HG02678 (cell line): ENCODE measurements at regions not wholly inside any gene's neighbourhood (a gene's known extent, or its start where the extent isn't known, plus 50 kb on each side); places are given as distances from the start of the nearest gene placed in this dataset.
"Not testable (repeated sequence)": the region's sequence is repeated elsewhere in the genome, so short reads cannot be mapped to it uniquely, and the experiment has no call there.

Experiments used
- ATAC-seq: cut with Tn5 transposase; IDR thresholded peaks from one replicate; pipeline ENCODE4 v1.9.1; 2021; ENCODE audit warnings: mild to moderate bottlenecking, moderate library complexity; ENCODE audit not compliant: unreplicated experiment

DNA sequence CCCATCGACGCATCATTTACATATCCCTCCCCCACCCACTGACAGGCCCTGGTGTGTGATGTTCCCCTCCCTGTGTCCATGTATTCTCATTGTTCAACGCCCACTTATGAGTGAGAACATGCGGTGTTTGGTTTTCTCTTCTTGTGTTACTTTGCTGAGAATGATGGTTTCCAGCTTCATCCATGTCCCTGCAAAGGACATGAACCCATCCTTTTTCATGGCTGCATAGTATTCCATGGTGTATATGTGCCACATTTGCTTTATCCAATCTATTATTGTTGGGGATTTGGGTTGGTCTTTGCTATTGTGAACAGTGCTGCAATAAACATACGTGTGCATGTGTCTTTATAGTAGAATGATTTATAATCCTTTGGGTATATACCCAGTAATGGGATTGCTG is 243.3 kb downstream of the TTC6 start:
- not testable (repeated sequence) for ATAC-seq

DNA sequence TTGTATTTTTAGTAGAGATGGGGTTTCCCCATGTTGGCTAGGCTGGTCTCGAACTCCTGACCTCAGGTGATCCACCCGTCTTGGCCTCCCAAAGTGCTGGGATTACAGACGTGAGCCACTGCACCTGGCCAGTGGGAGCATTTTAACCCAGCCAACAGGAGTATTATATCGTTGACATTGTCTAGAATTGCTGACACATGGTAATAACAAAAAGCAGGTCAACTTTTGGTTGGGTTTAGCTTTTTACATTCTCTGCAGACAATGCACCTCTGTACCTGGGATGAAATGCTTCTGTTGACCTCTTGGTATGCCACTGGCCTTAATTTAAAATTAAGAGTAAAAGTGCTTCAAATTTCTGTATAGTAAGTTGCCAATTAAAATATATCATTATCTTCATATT is 245.6 kb downstream of the TTC6 start:
- ATAC-seq: not testable (repeated sequence)

DNA sequence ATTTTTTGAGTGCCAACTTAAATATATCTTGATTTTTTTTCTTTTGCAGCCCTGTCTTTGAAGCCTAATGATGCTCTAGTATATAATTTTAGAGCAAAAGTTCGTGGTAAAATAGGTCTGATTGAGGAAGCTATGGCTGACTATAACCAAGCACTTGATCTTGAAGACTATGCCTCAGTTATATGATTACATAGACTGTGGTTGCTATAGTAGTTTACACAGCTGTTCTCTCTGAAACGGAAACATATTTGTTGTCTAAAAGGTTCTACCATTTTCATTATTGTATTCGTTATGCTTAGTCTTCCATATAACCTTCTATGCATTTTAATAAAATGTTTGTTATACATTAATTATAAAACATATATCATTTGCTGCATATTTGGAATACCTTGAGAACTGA is 246.7 kb downstream of the TTC6 start:
- no peak for ATAC-seq

DNA sequence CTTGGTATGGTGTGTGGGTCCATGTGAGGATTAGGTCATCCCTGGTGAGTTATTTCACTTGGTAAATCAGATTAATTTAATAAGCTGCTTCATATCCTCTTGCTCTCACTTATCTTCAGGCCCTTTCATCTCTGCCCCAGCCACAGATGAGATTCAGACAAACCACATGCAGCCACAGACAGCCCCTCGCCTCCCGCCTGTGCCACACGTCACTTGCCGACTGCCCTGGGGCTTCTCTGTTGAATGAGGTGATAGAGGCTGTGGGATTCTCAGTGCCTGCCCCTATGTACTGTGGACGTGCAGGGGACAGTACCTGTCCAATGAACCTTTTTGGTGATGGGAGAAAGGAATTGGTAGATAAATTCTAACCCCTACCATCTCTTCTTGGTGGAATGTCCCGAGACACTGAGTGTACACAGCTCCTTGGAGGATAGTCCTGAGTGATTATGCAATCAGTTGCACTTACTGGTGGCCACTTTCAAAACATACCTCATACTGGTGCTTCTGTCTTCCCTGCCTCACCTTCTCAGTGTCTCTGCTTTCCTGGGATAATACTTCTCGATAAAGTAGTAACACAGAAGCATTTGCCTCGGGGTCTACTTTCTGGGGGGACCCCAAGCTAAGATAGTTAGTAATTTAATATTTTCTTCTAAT is 248.7 kb downstream of the TTC6 start:
- no peak for ATAC-seq

DNA sequence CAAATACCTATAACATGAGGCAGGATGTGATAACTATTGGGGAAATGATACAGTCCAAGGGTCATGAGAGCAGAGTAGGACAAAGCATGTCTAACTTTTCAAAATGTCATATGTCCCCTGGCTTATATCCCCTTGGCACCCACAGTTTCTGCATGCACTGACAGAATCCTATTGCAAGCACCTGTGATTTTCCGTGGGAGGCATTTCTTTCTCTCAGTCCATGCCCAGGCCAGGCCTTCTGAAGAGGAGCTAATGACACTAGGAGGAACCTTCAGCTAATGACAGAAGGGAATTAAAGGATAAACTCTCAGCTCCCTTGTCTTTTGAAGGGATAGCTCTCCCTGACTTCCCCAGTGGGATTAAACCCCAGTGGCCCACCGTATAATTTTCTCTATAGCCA is 249.2 kb downstream of the TTC6 start:
- ATAC-seq: no peak

DNA sequence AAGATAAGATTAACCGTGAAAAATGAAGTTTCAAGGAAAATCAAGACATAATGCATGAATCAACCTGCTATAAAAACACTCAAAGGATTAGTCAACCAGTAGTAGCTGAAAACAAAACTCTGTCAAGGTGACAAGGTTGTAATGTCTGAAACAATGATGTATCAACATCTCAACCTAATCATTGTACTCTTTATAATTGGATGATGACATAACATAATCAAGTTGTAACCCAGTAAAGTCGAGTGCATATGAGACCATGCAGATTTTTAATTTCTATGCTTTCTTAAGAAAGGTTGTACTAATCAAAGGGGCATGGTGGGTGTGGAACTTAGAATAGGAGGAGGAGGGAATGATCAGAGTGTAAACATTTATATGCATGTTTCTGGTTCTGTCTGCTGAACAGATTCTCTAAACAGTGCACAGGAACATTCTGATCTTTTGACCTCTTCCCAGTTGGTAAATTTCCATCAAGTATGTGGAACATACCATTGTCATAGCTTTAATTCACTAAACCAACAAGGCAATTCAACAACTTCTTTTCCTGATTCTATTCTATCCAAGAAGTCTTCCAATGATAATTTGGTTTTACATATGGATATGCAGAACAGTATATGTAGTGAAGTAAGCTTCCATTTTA is 253.7 kb downstream of the TTC6 start:
- no peak for ATAC-seq

DNA sequence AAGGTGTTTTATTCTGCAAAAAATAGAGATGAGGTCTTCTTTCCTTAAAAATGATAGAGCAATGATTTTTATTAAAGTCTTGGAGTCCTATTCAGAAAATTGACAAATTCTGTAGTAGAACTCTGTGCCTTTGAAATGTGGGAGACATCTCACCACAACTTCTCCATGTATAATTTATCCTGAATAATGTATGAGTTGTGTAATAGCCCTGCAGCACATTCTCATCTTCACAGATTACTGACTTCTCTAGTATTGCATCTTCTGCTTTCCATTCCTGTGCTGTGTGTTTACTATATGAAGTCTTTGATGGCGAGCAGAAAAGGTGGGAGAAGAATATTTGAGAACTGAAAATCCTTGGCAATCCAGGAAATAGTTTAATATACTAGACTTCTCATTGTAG is 255.6 kb downstream of the TTC6 start:
- ATAC-seq: no peak

DNA sequence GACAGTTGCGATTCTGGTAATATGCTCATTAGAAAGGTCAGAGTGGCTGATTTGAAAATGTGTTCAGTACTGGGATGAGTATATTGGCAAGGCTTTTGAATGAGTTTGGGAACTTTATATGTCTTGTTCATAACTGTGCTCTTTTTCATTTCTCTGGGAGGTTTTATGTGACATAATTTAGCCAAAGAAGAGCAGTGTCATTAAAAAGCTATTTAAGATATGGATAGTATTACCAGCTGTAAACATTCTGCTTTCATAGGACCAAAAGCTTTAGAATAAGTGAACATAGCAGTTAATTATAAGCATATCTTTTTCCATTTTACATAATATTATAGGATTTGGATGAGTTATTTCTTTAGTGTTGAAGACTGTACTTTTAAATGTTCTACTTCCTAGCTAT is 260.4 kb downstream of the TTC6 start:
- ATAC-seq: no peak

DNA sequence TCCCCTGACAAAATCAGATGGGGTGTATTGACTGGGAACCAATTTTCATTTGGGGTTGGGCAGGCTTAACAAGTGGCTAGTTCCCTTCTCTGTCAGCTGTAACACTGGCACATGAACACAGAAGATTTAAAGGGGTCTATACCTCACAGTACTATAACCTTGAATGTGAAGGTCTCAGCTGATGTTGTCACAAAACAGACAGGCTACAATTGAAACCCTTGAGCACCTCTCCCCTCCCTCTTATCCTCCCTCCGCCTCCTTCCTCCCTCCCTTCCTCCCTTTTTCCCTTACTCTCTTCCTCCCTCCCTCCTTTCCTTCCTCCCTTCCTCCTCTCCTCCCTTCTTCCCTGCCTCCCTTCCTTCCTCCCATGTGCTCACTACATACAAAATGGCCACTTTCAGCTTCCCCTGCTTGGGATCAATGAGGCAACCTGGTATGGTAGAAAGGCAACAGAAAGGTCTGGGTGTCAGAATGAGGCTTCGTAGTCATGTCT is 262.4 kb downstream of the TTC6 start:
- ATAC-seq: no peak

DNA sequence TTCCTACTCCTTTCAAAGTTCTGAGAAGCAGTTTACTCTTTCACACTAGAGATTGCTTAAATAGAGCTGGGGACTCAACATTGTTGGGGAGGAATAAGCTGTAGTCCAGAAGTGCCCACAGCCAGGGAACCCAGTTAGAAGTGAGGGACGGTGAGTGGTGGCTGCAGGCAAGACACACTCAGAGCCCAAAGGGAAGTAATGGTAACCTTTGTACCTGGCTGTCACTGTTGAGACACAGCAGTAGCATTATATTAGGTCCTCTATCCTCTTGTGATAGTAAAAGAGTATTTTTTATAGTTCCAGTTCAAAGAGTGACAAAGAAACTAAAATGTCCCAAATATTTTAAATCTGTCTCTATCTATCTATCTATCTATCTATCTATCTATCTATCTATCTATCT is 263.3 kb downstream of the TTC6 start:
- no peak for ATAC-seq

DNA sequence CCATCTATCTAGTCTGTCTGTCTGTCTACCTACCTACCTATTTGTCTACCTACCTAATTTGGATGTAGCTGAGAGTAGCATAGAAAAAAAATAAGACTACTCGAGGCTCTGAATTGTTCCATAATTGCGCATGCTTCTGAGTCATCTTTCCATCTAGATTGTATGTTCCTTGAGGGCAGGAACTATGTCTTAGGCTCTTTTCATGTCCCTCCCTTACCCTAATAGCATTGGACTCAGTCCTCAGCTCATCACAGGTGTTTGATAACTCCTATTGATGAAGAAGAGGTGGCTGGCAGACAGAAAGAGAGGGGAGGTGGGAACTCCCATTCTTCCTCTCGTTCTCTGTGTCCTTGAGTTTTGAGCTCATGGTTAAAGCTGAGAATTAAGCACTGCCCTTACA is 263.7 kb downstream of the TTC6 start:
- ATAC-seq: no peak

DNA sequence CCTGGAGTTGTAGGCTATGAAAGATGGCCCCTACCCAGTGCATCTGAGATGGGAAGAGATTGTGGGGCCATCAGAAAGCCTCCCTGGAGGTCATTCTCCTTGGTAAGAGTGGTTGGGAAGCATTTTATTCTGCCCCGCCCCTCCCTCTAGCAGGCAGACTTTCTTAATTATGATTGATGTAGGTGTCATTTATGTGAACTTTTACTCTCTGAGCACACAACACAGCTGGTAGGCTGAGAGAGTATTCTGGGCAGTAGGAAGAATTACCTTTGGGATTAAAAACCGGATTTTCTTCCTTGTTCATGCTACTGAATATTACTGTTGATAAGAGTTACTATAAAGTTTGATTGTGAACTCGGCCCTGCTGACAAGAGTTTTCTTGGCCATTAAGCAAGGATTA is 266.8 kb downstream of the TTC6 start:
- ATAC-seq: no peak

DNA sequence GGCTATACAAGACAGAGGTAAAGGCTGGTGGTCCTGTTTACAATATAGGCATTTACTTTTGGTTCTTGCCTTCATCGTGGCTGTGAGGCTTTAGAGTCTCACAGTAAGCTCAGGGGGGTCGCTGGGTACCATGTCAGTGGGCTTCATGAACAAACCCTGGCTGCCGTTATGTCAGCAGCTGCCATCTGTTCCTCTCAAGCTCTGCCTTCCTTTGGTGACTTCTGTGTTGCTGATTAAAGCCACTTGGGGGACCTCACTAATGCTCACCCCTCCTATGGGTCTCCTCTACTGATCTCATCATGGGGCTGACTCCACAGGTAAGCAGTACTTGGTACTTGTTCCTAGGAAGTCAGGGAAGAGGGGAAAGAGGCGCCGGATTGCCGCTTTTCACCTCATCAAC is 268.7 kb downstream of the TTC6 start:
- no peak for ATAC-seq

DNA sequence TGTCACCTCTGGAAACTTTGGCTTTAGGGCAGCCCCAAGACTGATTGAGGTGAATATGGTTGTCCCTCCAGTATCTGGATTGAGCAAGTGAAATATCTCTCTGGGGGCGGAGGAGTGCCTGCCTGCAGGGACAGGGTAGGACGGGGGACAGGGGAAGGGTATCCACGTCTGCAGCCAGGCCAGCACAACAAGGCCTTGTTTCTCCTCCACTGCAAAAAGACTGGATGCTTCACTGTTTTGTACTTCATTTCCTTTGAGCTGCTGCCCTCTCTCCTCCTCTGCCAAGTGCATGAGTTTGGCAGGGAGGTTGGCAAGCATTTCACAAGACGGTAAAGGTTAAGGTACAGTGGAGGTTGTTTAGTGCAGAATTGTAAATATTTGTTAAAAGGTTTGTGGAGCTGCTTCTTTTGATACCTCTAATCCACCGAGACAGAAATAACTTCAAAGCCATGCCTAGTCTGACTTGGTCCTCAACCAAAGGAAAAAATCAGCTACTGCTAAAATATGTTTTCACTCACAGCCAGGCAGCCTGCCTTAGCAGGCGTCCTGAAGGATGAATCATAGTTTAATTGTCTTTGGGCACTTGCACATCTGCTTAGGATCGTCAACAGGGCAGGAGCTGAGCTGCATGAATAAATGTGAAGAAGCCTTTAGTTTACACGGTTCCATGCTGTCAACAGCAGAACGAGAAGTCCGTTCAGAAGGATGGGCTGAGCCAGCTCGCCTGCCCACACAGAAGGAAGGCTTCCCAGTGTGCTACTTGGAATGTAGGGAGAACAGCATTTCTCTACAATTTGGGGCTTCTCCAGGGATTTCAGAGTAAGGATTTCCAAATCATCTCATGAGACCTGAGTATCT is 269.7 kb downstream of the TTC6 start:
- no peak for ATAC-seq

DNA sequence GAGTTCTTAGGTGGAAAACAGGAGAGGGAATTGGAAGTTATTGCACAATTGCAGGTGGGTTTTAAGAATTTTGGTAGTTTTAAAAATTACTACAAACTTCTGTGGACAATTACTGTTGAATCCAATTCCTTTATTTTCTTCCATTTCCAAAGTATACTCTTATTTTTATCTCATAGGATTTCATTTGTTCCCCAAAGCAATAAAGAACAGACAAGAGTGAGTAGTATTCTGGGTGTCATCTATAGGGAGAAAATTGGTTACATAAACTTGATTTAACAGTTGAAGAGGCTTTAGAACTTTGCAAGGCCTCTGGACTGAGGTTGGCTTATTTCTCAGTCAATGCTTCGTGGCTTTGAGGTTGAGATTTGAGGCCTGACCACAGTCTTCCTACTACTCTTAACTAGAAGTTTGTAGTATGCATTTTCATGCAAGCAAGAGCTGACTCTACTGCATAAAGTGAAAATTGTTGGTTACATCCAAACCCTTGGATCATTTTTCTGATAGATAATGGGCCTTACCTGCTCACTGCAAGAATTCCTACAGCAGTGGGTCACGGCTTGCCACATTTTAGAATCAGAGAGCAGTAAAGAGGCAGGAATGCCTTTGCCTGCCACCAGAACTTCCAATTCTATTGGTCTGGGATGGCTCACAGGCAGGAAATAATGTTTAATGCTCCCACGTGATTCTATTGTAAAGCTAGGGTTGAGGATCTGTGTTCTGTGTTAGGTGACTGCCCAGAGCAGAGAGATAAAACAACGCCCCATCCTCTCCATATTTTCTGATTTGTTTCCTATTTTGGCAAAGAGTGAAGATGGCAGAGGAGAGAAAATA is 270.5 kb downstream of the TTC6 start:
- no peak for ATAC-seq

DNA sequence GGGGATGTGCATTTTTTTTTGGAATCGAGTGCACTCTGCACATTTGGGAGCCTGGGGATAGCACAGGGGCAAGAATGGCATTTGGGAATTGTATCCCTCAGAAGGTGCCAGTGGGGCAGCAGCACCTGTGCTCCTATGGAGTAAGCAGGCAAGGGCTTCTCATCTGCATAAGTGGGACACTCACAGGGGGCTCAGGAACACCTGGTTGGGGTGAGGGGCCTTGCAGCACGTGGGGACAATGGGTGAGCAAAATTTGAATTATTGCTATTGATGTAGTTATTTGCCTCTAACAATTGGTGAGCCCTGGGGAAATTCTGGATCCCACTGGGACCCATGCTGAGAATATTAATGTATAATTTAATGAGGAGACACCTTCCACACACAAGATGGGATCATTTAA is 274.2 kb downstream of the TTC6 start:
- no peak for ATAC-seq

DNA sequence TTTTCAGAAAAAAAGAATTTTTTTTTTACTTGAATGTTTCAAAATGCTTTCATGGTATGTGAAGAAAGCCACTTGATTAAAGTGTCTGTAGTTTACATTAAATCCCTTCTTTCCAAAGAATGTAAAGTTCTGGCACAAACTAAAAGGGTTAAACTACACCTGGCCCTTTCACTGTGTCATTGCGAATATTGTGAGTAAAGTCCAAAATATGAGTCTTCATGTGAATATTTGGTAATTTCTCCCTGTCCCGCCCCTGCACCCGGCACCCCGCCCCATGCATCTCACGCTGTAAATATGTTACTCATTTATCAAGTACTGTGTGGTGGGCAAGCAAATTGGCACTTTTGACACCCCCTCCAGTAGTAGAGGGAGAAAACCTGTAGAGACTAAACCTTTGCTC is 274.7 kb downstream of the TTC6 start:
- ATAC-seq: no peak

DNA sequence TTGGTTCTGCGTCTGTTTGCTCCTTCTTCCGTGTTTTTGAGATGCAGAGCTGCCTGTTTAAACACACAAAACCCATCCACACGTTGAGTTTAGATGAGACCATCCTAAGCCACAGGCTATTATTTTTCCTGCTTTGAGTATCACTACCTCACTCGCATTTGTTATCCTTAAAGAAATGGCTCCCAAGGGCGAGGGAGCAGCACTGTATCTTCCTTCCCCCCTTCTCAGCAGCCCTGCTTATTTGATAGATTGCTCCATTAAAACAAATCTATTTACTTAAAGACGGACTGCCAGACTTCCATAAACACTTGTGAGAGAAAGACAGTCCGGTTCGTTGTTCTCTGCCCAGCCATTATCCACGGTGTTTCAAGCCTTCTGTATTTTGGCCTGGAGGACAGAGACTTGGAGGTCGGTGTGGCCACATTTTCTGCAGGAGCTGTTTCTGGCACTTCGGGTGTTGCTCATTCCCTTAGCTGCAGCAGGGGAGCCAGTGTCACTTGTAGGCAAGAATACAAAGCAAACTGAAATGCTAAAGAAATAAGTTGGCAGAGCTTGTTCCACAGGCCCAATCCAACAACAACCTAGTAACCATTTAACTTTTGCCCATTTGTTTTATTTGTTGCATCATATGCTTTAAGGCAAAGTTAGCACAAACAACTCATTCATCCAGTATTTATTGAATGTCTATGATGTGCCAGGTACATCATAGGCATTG is 275.4 kb downstream of the TTC6 start:
- no peak for ATAC-seq

DNA sequence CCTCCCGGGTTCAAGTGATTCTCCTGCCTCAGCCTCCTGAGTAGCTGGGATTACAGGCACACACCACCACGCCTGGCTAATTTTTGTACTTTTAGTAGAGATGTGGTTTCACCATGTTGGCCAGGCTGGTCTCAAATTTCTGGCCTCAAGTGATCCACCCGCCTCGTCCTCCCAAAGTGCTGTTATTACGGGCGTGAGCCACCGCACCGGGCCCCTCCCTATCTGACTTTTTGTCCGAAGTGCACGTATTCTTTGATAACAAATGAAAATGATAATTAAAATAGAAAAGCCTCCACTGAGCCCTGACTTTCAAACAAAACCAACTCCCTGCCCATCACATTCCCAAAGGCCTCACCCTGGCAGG is 278.6 kb downstream of the TTC6 start:
- not testable (repeated sequence) for ATAC-seq

DNA sequence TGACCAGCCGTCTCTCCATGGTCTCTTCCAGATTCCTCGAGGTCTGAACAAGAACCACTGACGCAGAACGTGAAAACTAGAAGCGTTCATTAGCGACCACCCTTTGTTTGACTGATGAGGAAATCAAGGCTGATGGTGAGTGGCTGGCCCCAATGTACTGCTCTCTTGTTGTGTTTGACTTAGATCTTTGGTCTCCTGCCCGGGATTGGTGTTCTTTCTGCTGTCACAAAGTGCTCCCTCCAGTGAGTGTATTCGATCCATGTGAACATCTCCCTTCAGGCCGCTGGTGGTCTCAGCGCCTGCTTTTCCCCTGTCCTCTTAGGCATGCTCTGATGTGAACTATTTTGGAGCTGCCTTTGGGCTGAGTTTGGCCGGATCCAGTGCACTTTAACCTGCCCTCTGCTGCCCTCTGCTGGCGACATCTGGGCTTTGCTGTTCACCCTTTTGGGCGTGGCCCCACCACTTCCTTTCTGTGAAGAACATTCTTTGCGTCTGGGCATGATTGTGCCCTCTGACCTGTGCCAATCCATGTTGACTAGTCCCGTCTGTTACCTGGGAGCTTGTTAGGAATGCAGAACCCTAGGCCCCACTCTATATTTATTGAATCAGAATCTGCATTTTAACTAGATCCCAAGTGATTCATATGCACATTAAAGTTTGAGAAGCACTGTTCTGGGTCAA is 279.1 kb downstream of the TTC6 start:
- ATAC-seq: peak; percentile 96
